ENCODE measurements at regions not wholly inside any gene's neighbourhood (a gene's known extent, or its start where the extent isn't known, plus 50 kb on each side); places are given as distances from the start of the nearest gene placed in this dataset.

DNA sequence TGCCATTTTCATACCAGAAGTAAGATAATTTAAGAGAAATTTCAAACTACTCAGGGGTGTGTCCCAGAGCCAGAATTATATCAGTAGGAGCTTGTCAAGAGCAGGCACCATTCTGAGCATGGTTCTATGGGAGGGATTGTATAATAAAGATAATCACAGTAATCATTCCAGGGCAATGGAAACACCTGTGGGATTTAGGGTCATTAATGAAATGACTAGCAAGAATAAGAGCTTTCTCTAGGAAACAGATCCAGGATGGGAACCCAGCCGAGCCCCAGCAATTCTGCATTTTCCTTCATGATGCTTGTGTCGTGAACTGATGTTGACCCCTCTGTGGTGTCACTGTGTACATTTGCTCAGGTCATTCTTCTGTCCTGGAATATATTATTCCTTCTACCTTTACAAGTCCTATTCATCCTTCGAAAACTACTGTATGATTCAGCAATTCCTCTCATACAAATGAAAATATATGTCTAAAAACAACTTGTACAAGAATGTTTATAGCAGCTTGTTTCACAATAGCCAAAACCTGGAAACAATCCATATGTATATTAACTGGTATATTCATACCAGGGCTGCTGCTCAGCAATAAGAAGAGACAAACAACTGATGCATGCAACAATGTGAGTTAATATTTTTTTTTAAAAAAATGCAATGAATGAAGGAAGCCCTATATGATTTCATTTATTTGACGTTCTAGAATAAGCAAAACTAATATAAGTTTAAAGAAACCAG lies 687.8 kb upstream of the KLHL29 start:
- TF ChIP-seq, protein P1, sequence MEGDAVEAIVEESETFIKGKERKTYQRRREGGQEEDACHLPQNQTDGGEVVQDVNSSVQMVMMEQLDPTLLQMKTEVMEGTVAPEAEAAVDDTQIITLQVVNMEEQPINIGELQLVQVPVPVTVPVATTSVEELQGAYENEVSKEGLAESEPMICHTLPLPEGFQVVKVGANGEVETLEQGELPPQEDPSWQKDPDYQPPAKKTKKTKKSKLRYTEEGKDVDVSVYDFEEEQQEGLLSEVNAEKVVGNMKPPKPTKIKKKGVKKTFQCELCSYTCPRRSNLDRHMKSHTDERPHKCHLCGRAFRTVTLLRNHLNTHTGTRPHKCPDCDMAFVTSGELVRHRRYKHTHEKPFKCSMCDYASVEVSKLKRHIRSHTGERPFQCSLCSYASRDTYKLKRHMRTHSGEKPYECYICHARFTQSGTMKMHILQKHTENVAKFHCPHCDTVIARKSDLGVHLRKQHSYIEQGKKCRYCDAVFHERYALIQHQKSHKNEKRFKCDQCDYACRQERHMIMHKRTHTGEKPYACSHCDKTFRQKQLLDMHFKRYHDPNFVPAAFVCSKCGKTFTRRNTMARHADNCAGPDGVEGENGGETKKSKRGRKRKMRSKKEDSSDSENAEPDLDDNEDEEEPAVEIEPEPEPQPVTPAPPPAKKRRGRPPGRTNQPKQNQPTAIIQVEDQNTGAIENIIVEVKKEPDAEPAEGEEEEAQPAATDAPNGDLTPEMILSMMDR (IDR thresholded peaks at IDR 0.05) = no peak
- TF ChIP-seq POLR2A (IDR thresholded peaks at IDR 0.05) (no peak), POLR2AphosphoS5 (IDR thresholded peaks at IDR 0.05) (no peak), EP300 (IDR thresholded peaks at IDR 0.05) (no peak)
